BE2C (cell line): ENCODE measurements at regions not wholly inside any gene's neighbourhood (a gene's known extent, or its start where the extent isn't known, plus 50 kb on each side); places are given as distances from the start of the nearest gene placed in this dataset.
A peak's percentile ranks its signal among the peaks of the same experiment; 100 is the strongest.
"Not testable (repeated sequence)": the region's sequence is repeated elsewhere in the genome, so short reads cannot be mapped to it uniquely, and the experiment has no call there.

Source experiments
- DNase-seq: peaks from one replicate; pipeline ENCODE4 v3.0.0-alpha.2; 2020
- H3K27me3 ChIP-seq: fragments of 250-450 bp; sonication (Bioruptor Pico); 2 replicates; pipeline ENCODE4 v1.5.1; 2020; ENCODE audit warnings: mild to moderate bottlenecking
- H3K36me3 ChIP-seq: fragments of 250-450 bp; sonication (Bioruptor Pico); 2 replicates; pipeline ENCODE4 v1.5.1; 2020; ENCODE audit warnings: mild to moderate bottlenecking
- H3K4me1 ChIP-seq: fragments of 250-450 bp; sonication (Bioruptor Pico); 2 replicates; pipeline ENCODE4 v1.5.1; 2020
- H3K4me3 ChIP-seq: 2 replicates; pipeline ENCODE4 v1.5.1; 2011; ENCODE audit warnings: low read depth, low read length
- H3K9me3 ChIP-seq: fragments of 250-450 bp; sonication (Bioruptor Pico); 2 replicates; pipeline ENCODE4 v1.5.1; 2020
- CTCF ChIP-seq: IDR thresholded peaks from 2 replicates; pipeline ENCODE4 v1.5.1; 2012; ENCODE audit warnings: mild to moderate bottlenecking, low read depth, low read length

DNA sequence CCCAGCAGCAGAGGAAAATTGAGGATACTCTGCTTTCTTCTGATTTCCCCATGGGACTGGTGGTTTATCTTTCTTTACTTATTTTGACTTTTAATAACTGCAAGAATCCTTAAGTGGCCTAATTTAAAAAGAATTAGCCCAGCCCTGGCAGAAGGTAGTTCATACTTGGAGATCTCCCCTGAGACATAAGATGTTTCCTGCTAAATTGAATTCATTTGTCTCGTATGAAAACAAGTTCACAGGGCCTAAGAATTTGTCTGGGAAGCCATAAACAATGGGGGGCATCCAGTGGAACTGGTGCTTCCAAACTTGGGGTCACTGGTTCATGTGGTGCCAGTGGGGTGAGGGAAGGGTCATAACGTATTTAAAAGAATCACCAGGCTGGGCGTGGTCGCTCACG is 283.1 kb upstream of the RASGRP1 start:
- no peaks in the 10 kb centered on the region for H3K36me3 ChIP-seq
- no peak overlapping the region for H3K4me3 ChIP-seq
- no peaks in the 10 kb centered on the region for H3K4me1 ChIP-seq
- no peak for TF ChIP-seq CTCF
- H3K9me3 ChIP-seq = no peaks in the 10 kb centered on the region
- no peak for DNase-seq
- no peaks in the 10 kb centered on the region; the same call in 1 of the 2 replicates for H3K27me3 ChIP-seq

GRCh38 chr15:38849046-38849445 is 284.4 kb upstream of the RASGRP1 start:
- no peak for DNase-seq
- no peak for TF ChIP-seq CTCF

DNA sequence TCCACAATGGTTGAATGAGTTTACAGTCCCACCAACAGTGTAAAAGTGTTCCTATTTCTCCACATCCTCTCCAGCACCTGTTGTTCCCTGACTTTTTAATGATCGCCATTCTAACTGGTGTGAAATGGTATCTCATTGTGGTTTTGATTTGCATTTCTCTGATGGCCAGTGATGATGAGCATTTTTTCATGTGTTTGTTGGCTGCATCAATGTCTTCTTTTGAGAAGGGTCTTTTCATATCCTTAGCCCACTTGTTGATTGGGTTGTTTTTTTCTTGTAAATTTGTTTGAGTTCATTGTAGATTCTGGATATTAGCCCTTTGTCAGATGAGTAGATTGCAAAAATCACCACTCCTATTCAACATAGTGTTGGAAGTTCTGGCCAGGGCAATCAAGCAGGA is 287.6 kb upstream of the RASGRP1 start:
- not testable (repeated sequence) for H3K4me3 ChIP-seq, DNase-seq, H3K9me3 ChIP-seq, H3K27me3 ChIP-seq, H3K36me3 ChIP-seq, H3K4me1 ChIP-seq

More at GRCh38 chr15:38849046-38849445, 284.4 kb upstream of the RASGRP1 start:
- Histone ChIP-seq H3K27me3 (no peaks in the 10 kb centered on the region; the same call in 1 of the 2 replicates), H3K36me3 (no peaks in the 10 kb centered on the region), H3K4me3 (no peak overlapping the region), H3K4me1 (no peaks in the 10 kb centered on the region), H3K9me3 (no peaks in the 10 kb centered on the region)

DNA sequence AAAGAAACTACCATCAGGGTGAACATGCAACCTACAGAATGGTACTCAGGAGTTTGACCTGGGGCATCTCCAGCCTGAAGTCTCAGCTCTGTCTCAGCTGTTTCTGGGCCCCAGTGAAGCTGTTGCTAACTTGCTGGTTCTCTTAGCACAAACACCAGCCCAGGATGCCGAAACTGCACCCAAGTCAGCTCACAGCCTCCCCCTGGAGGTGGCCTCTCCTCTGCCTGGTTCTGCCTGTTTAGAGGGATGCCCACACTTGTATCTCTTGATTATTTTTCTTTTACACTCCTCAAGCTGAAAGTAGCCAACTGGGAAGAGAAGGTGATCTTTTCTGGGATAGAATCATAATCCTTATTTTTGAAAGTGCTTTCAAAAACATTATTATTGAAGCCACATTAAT is 289.0 kb upstream of the RASGRP1 start:
- Histone ChIP-seq H3K4me3 (no peak overlapping the region), H3K27me3 (no peaks in the 10 kb centered on the region), H3K36me3 (no peaks in the 10 kb centered on the region), H3K4me1 (no peaks in the 10 kb centered on the region), H3K9me3 (no peaks in the 10 kb centered on the region)
- peak; percentile 59 for TF ChIP-seq CTCF
- DNase-seq = peak; percentile 39

GRCh38 chr15:38854506-38854905 is 289.9 kb upstream of the RASGRP1 start:
- no peak for DNase-seq
- Histone ChIP-seq H3K4me3 (no peak overlapping the region), H3K27me3 (no peaks in the 10 kb centered on the region), H3K4me1 (no peaks in the 10 kb centered on the region), H3K36me3 (no peaks in the 10 kb centered on the region), H3K9me3 (no peaks in the 10 kb centered on the region)
- no peak for TF ChIP-seq CTCF

DNA sequence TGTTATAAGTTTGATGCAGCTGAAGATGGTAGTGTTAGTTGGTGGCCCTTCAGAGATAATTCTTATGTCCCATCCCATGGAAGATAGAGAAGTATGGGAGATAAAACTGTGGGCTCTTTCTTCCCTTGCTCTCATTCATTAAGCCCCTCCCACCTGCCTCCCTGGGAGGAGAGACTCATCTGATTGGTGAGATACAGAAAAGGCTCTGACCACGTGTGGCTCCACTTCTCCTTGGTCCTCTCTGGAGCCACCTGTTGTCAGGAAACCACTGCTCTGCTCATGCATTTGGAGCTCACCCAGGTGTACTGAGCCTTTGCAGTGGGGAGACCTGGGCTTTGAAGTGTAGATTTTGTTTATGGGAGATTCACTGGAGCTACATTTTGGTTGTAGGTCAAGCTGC is 293.2 kb upstream of the RASGRP1 start:
- H3K27me3 ChIP-seq = no peaks in the 10 kb centered on the region
- no peak for TF ChIP-seq CTCF

GRCh38 chr15:38859574-38859973 is 295.0 kb upstream of the RASGRP1 start:
- TF ChIP-seq CTCF = no peak
- Histone ChIP-seq H3K4me1 (no peaks in the 10 kb centered on the region), H3K4me3 (no peak overlapping the region), H3K36me3 (no peaks in the 10 kb centered on the region), H3K27me3 (no peaks in the 10 kb centered on the region), H3K9me3 (no peaks in the 10 kb centered on the region)
- no peak for DNase-seq

More for the DNA sequence above, 293.2 kb upstream of the RASGRP1 start:
- H3K4me3 ChIP-seq = no peak overlapping the region
- H3K4me1 ChIP-seq = no peaks in the 10 kb centered on the region
- H3K9me3 ChIP-seq = no peaks in the 10 kb centered on the region
- DNase-seq = no peak
- no peaks in the 10 kb centered on the region for H3K36me3 ChIP-seq
